ENCODE measurements at regions not wholly inside any gene's neighbourhood (a gene's known extent, or its start where the extent isn't known, plus 50 kb on each side); places are given as distances from the start of the nearest gene placed in this dataset.
"Not testable (repeated sequence)": the region's sequence is repeated elsewhere in the genome, so short reads cannot be mapped to it uniquely, and the experiment has no call there.

DNA sequence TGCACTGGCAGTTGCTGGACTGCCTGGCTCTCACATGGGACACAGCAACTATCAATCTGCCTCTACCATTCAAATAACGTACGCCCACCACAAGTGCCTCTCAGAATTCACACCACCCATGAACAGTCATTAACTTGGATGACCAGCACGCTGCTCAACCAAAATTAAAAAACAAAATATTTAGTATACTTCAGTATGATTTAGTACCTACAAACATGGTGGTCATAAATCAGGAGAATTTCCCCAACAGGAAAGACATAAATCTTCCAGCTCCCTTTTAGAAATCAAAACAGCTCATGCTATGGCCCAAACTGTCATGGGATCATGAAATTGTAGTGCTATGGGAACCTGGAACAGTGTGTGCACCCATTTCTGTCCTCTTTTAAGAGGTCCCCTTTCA, 317.4 kb upstream of the ETAA1 start:
- no peak for DNase-seq
- no peak overlapping the region for H3K27ac Mint-ChIP-seq
- H3K9me3 Mint-ChIP-seq (ENCODE audit: low read depth): no peaks in the 10 kb centered on the region
- ATAC-seq: no peak
- H3K4me3 Mint-ChIP-seq: no peak overlapping the region
- ChIA-PET POLR2A (no interaction called here), CTCF (no interaction called here)
- intact Hi-C loops (cut with DNase I, micrococcal nuclease): no loop called here
- no peaks in the 10 kb centered on the region for H3K4me1 Mint-ChIP-seq
- no peaks in the 10 kb centered on the region for H3K27me3 Mint-ChIP-seq
- H3K36me3 Mint-ChIP-seq (ENCODE audit: low read depth): no peaks in the 10 kb centered on the region

- ATAC-seq (no peak), DNase-seq (no peak)
- Mint-ChIP-seq H3K4me1 (no peaks in the 10 kb centered on the region), H3K27ac (no peak overlapping the region), H3K36me3 (ENCODE audit: low read depth) (no peaks in the 10 kb centered on the region), H3K4me3 (no peak overlapping the region), H3K27me3 (no peaks in the 10 kb centered on the region), H3K9me3 (ENCODE audit: low read depth) (no peaks in the 10 kb centered on the region)
- ChIA-PET POLR2A (no interaction called here), CTCF (interaction anchor here (0.6 kb wide), 1 partner anchor 34 kb away, joined by 3 read pairs; no protein-coding TSS in a partner anchor)
- intact Hi-C loops (cut with DNase I, micrococcal nuclease): no loop called here
These were observed 314.3 kb upstream of the ETAA1 start for GRCh38 chr2:67082813-67083212.

DNA sequence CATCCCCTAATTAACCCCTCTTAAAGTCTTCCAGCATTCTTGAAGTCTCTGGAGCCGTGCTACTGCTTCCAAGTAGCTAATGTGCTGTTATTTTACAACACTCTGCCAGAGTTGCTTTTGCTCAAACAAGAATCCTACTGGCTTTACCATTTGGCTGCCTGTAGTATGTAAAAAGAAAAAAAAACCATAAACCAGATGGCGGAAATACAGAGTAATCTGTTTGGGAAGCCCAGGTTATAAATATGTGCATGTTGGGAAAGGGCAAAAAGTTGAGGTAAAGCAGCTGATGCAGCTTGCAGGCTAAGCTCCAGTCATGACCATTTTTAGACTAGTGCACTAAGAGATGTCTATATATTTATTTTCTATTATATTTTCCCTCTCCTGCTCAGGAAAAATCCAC, 313.2 kb upstream of the ETAA1 start:
- Mint-ChIP-seq H3K9me3 (ENCODE audit: low read depth) (no peaks in the 10 kb centered on the region), H3K4me3 (no peak overlapping the region), H3K27me3 (no peaks in the 10 kb centered on the region), H3K36me3 (ENCODE audit: low read depth) (no peaks in the 10 kb centered on the region), H3K4me1 (no peaks in the 10 kb centered on the region), H3K27ac (no peak overlapping the region)
- intact Hi-C loops (cut with DNase I, micrococcal nuclease): no loop called here
- POLR2A ChIA-PET: no interaction called here
- CTCF ChIA-PET: interaction anchor here (0.6 kb wide), 1 partner anchor 776 kb away, joined by 5 read pairs; no protein-coding TSS in a partner anchor
- DNase-seq (no peak), ATAC-seq (no peak)

GRCh38 chr2:67085146-67085545, 312.0 kb upstream of the ETAA1 start:
- no peaks in the 10 kb centered on the region for H3K4me1 Mint-ChIP-seq
- DNase-seq (no peak), ATAC-seq (no peak)
- POLR2A ChIA-PET: no interaction called here
- no peak overlapping the region for H3K27ac Mint-ChIP-seq
- intact Hi-C loops (cut with DNase I, micrococcal nuclease): no loop called here
- CTCF ChIA-PET: interaction anchor here (0.6 kb wide), 1 partner anchor 136 kb away, joined by 3 read pairs; no protein-coding TSS in a partner anchor
- no peaks in the 10 kb centered on the region for H3K27me3 Mint-ChIP-seq
- H3K9me3 Mint-ChIP-seq (ENCODE audit: low read depth): no peaks in the 10 kb centered on the region
- H3K36me3 Mint-ChIP-seq (ENCODE audit: low read depth): no peaks in the 10 kb centered on the region
- no peak overlapping the region for H3K4me3 Mint-ChIP-seq

GRCh38 chr2:67091681-67092080, 305.5 kb upstream of the ETAA1 start:
- Mint-ChIP-seq H3K4me3 (no peak overlapping the region), H3K4me1 (no peaks in the 10 kb centered on the region), H3K27me3 (no peaks in the 10 kb centered on the region), H3K27ac (no peak overlapping the region), H3K9me3 (ENCODE audit: low read depth) (no peaks in the 10 kb centered on the region), H3K36me3 (ENCODE audit: low read depth) (no peaks in the 10 kb centered on the region)
- DNase-seq: no peak
- CTCF ChIA-PET: no interaction called here
- ATAC-seq: no peak
- intact Hi-C loops (cut with DNase I, micrococcal nuclease): no loop called here
- POLR2A ChIA-PET: no interaction called here

- no peaks in the 10 kb centered on the region for H3K9me3 Mint-ChIP-seq (ENCODE audit: low read depth)
- ChIA-PET CTCF (no interaction called here), POLR2A (no interaction called here)
- no peak overlapping the region for H3K4me3 Mint-ChIP-seq
- intact Hi-C loops (cut with DNase I, micrococcal nuclease): no loop called here
- DNase-seq (no peak), ATAC-seq (no peak)
- no peak overlapping the region for H3K27ac Mint-ChIP-seq
- no peaks in the 10 kb centered on the region for H3K36me3 Mint-ChIP-seq (ENCODE audit: low read depth)
- H3K4me1 Mint-ChIP-seq: no peaks in the 10 kb centered on the region
- H3K27me3 Mint-ChIP-seq: no peaks in the 10 kb centered on the region
These were observed 302.0 kb upstream of the ETAA1 start for GRCh38 chr2:67095121-67095520.

DNA sequence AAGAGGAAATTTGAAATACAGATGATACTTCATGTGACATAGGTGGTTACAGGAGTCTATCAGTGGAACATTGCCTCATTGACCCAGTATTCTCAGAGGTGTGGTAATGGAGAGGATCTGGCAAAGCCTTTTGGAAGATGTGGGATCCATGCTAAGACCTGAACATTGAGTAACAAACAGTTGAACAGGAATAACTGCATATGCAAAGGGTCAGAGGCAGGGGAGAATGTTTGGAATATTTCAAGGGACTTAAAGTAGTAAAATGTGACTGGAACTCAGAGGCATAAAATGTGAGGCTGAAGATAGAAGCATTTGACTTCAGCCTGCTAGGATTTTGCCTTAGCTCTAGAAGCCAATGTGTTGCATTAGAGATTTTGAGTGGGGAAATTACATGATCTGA, 300.2 kb upstream of the ETAA1 start:
- no peaks in the 10 kb centered on the region for H3K36me3 Mint-ChIP-seq (ENCODE audit: low read depth)
- no peaks in the 10 kb centered on the region for H3K4me1 Mint-ChIP-seq
- H3K4me3 Mint-ChIP-seq: no peak overlapping the region
- ChIA-PET CTCF (no interaction called here), POLR2A (no interaction called here)
- DNase-seq (no peak), ATAC-seq (no peak)
- no peaks in the 10 kb centered on the region for H3K27me3 Mint-ChIP-seq
- no peaks in the 10 kb centered on the region for H3K9me3 Mint-ChIP-seq (ENCODE audit: low read depth)
- intact Hi-C loops (cut with DNase I, micrococcal nuclease): no loop called here
- no peak overlapping the region for H3K27ac Mint-ChIP-seq

DNA sequence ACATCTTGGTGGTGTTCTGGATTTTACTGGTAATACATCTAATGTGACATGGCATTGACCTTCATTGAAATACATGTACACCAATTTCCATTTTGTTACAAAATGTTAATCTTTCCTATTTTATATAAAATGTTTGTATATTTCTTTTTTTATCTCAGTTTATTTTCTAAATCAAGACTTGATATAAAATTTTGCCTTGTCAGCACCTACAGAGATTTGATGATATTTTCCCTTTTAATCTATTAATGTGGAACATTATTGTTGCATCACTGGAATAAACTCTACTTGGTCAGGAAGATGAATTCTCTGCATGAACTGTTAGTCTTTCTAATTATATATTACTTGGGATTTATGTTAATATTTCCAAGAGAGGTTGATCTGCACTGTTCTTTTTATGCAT, 294.0 kb upstream of the ETAA1 start:
- ATAC-seq: no peak
- CTCF ChIA-PET: no interaction called here
- DNase-seq: no peak
- Mint-ChIP-seq H3K36me3 (ENCODE audit: low read depth) (no peaks in the 10 kb centered on the region), H3K4me1 (no peaks in the 10 kb centered on the region), H3K27me3 (no peaks in the 10 kb centered on the region), H3K27ac (no peak overlapping the region), H3K4me3 (no peak overlapping the region), H3K9me3 (ENCODE audit: low read depth) (peaks cover 5% of the 10 kb centered on the region)
- POLR2A ChIA-PET: no interaction called here
- intact Hi-C loops (cut with DNase I, micrococcal nuclease): no loop called here

DNA sequence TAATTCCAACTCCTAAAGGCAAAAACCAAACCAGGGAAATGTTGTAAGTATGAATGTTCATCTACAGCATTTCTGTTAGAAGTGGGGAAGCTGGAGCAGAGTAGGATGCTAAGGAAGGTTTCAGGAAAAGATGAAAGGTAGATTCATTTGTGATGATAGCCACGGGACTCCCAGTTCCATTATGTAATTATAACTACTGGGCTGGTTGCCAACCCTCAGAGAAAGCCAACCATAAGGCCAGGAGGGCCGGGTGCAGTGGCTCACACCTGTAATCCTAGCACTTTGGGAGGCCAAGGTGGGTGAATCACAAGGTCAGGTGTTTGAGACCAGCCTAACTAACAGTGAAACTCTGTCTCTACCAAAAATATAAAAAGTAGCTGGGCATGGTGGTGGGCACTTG, 288.9 kb upstream of the ETAA1 start:
- ChIA-PET CTCF (no interaction called here), POLR2A (no interaction called here)
- intact Hi-C loops (cut with DNase I, micrococcal nuclease): no loop called here
- Mint-ChIP-seq H3K4me1 (no peaks in the 10 kb centered on the region), H3K9me3 (ENCODE audit: low read depth) (peaks cover 5% of the 10 kb centered on the region), H3K36me3 (ENCODE audit: low read depth) (no peaks in the 10 kb centered on the region), H3K27me3 (no peaks in the 10 kb centered on the region), H3K4me3 (no peak overlapping the region), H3K27ac (no peak overlapping the region)
- DNase-seq (no peak), ATAC-seq (no peak)

DNA sequence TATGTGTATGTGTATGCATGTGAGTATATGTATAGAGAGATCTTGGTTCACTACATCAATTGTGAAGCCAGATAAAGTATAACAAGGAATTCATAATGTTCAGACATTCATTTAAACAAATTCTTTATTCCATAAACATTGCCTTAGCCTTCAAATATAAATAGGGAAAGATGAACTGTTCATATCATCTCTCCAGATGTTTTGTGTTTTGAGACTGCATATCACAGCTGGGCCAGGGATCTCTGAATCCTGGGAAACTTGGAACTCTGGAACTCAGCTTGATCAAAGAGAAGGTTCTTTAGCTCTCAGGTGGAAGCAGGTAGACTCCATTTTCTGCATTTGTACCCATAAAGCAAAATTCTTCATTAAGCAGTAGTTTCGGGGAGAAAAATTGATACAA, 272.6 kb upstream of the ETAA1 start:
- ChIA-PET POLR2A (no interaction called here), CTCF (interaction anchor here (0.7 kb wide), 1 partner anchor 975 kb away, joined by 3 read pairs; no protein-coding TSS in a partner anchor)
- Mint-ChIP-seq H3K27ac (no peak overlapping the region), H3K27me3 (no peaks in the 10 kb centered on the region), H3K9me3 (ENCODE audit: low read depth) (peaks cover 6% of the 10 kb centered on the region), H3K4me3 (no peak overlapping the region), H3K36me3 (ENCODE audit: low read depth) (no peaks in the 10 kb centered on the region), H3K4me1 (no peaks in the 10 kb centered on the region)
- ATAC-seq (no peak), DNase-seq (no peak)
- intact Hi-C loops (cut with DNase I, micrococcal nuclease): no loop called here

GRCh38 chr2:67130531-67131256, 266.4 kb upstream of the ETAA1 start:
- ATAC-seq: no peak
- H3K4me3 Mint-ChIP-seq: no peak overlapping the region
- ChIA-PET POLR2A (no interaction called here), CTCF (no interaction called here)
- DNase-seq: no peak
- H3K9me3 Mint-ChIP-seq (ENCODE audit: low read depth): no peaks in the 10 kb centered on the region
- no peaks in the 10 kb centered on the region for H3K27me3 Mint-ChIP-seq
- H3K4me1 Mint-ChIP-seq: no peaks in the 10 kb centered on the region
- no peak overlapping the region for H3K27ac Mint-ChIP-seq
- intact Hi-C loops (cut with DNase I, micrococcal nuclease): no loop called here
- no peaks in the 10 kb centered on the region for H3K36me3 Mint-ChIP-seq (ENCODE audit: low read depth)

DNA sequence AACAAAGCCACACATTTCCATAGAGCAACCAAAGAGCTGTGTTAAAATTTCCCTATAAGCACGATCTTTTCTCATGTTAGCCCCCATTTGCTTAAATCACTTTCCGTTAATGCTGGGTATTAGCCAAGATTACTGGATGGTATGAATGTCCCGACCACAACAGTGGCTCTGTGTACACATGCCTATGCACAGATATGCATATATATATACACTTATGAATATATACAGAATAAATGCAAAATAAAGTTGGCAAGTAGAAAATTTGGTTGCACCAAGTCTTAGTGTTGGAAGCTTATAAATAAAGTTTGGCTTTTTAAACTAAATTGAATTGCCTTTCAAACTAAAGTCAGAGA, 265.9 kb upstream of the ETAA1 start:
- DNase-seq: no peak
- Mint-ChIP-seq H3K36me3 (ENCODE audit: low read depth) (no peaks in the 10 kb centered on the region), H3K4me3 (no peak overlapping the region), H3K4me1 (no peaks in the 10 kb centered on the region), H3K27me3 (no peaks in the 10 kb centered on the region), H3K9me3 (ENCODE audit: low read depth) (no peaks in the 10 kb centered on the region), H3K27ac (no peak overlapping the region)
- ATAC-seq: no peak
- POLR2A ChIA-PET: no interaction called here
- CTCF ChIA-PET: no interaction called here
- intact Hi-C loops (cut with DNase I, micrococcal nuclease): no loop called here

- H3K4me3 Mint-ChIP-seq; H3K27me3 Mint-ChIP-seq; ATAC-seq; CTCF ChIA-PET; H3K36me3 Mint-ChIP-seq (ENCODE audit: low read depth); H3K27ac Mint-ChIP-seq; H3K9me3 Mint-ChIP-seq (ENCODE audit: low read depth); intact Hi-C loops (cut with DNase I, micrococcal nuclease); DNase-seq; H3K4me1 Mint-ChIP-seq; POLR2A ChIA-PET: not testable (repeated sequence)
These were observed 264.6 kb upstream of the ETAA1 start for GRCh38 chr2:67132441-67132940.

All from activated CD4-positive, alpha-beta T cell treated with anti-CD3 and anti-CD28 coated beads for 36 hours (primary cell).